ENCODE measurements at regions not wholly inside any gene's neighbourhood (a gene's known extent, or its start where the extent isn't known, plus 50 kb on each side); places are given as distances from the start of the nearest gene placed in this dataset.
"Not testable (repeated sequence)": the region's sequence is repeated elsewhere in the genome, so short reads cannot be mapped to it uniquely, and the experiment has no call there.

DNA sequence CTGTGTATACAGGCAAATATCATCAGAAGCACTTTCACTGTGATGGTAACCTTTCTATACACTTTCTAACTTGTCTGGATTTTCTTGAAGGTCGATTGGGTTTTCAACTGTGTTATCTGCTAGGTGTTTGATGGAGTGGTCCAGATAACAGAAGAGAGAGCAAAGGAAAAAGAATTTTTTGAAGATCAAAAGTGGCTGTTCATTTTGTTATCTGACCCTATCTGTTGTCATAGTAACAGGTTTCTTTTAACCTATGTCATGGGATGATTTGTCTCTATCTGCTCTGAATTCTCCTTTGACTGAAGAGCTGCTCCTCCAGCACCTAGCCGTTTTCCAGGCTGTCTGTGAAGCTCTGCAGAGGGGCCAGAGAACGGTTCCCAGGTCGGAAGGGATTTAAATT is 77.8 kb upstream of the IRX2 start:
- no peak for DNase-seq

DNA sequence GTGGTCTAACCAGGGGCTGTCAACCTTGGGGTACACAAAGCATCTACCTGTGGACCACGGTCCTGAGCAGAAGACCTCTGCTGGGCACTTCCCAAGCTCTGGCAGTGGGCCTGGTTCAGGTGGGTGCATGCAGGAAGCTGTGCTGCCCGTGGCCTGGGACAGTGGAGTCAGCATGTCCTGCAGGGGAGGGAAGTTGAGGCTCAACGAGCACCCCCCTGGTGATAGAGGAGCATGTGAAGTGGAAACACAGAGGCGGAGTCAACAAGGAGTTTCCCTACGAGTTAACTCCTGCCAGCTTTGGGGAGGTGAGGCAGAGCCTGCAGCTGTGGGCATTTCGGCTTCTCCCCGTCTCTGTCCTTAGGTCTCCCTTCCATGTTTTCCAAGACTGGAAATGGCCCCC is 67.5 kb upstream of the IRX2 start:
- DNase-seq, result no peak

DNA sequence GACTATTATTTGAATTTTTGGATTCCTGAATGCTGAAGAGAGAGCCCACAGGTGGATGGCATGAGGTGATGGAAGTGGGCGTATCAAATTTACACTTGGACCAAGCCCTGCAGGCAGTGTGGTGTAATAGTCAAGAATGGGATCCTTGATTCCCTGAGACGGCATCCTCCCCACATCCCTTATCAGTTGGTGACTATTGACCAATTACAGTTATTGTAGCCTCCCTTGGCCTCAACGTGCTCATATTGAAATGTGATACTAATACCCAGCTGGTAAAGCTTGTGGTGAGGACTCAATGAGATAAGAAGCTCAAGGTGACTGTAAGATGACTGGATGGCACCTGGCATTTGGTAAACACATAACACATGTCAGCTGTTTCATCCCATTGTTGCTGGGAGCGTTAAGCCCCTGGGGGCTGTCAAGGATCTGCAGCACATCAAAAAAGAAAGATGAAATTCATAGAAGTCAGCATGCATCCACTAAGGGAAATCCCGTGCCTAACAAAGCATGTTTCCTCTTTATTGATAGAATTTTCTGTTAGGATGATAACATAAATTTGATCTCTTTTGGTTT is 65.6 kb upstream of the IRX2 start:
- no peak for DNase-seq

DNA sequence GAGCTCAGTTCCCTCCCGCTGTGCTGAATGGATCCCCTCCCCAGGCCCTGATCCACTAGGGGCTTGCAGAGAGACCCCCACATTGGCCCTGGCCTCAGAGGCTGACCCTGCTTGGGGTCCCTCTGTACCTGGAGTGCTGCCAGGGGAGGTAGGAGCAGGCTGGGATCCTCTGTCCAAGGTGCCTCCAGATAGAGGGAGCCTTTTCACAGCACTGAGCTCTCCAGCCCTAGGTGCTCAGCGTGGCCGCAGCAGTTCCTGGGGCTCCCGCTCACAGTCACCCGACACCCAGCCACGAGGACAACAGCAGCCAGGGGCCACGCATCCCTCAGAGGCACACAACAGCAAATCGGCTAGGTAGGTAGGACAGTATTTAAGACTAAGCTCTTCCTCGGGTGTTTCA is 62.2 kb upstream of the IRX2 start:
- no peak for DNase-seq

DNA sequence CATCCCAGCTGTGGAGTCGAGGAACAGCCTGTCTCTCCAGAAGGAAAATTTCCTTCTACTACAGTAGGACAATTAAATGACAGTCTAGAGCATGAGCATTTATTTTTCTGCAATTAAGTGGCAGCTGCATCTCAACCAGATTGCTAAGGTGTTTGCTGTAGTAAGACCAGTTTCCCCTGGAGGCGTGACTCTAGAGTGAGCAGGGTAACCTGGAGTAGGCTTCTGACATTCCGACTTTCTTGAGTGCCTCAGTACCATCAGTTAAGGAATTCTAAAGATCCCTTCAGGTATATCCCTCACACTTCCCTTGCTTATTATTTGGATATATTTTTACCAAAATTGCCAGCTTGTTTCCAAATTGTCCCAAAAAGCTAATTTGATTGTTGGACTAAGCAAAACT is 59.2 kb upstream of the IRX2 start:
- DNase-seq, result no peak

DNA sequence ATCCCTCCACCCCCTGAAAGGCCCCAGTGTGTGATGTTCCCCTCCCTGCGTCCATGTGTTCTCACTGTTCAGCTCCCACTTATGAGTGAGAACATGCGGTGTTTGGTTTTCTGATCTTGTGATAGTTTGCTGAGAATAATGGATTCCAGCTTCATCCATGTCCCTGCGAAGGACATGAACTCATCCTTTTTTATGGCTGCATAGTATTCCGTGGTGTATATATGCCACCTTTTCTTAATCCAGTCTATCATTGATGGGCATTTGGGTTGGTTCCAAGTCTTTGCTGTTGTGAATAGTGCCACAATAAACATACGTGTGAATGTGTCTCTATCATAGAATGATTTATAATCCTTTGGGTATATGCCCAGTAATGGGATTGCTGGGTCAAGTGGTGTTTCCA is 55.8 kb upstream of the IRX2 start:
- not testable (repeated sequence) for DNase-seq

DNA sequence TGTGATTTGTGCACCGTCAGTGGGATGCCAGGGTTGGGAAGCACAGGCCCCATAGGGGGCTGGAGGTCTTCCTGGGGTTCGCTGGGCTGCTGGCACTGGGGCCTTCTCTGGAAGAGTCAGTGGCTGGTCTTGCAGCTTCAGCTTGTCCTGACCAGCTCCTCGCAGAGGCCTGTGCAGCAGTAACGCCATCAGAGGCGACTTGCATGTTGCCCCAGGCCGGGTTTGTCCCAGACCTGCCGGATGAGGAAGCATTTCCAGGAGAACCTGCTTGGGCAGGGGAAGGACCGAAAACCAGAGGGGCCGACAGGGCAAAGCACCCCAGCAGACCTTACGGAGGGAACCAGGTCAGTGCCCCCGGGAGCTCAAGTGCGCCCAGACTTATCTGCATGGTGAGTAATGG is 54.7 kb upstream of the IRX2 start:
- no peak for DNase-seq

DNA sequence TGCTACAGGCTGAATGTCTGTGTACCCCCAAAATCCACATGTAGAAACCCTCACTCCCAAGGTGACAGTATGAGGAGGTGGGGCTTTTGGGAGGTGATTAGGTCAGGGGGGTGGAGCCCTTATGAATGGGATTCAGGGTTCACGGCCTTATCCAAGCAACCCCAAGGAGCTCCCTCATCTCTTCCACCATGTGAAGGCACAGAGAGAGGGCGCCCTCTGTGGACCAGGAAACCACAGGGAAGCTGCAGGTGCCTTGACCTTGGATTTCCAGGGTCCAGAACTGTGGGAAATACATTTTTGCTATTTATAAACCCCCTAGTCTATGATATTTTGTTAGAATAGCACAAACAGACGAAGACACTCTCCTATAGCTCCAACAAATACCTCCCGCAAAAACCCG is 53.6 kb upstream of the IRX2 start:
- DNase-seq, result no peak

DNA sequence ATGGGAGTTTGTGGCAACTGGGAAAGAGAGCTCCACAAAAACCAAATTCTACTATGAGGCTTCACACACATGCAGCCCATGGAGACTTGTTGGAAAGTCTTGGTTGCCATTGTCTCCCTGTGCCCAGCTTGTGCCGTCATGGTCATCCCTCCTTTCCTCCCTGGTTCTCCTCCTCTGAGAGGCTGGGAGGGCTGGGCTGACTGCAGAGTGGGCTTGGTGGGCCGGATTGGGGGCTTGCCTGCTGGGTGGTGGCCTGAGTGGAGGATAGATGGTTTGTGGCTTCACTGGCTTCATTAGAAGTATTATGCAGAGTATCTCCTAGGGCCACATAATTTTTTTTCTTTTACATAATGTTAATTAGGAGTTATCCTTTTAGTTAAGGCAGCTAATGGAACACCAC is 52.3 kb upstream of the IRX2 start:
- no peak for DNase-seq

DNA sequence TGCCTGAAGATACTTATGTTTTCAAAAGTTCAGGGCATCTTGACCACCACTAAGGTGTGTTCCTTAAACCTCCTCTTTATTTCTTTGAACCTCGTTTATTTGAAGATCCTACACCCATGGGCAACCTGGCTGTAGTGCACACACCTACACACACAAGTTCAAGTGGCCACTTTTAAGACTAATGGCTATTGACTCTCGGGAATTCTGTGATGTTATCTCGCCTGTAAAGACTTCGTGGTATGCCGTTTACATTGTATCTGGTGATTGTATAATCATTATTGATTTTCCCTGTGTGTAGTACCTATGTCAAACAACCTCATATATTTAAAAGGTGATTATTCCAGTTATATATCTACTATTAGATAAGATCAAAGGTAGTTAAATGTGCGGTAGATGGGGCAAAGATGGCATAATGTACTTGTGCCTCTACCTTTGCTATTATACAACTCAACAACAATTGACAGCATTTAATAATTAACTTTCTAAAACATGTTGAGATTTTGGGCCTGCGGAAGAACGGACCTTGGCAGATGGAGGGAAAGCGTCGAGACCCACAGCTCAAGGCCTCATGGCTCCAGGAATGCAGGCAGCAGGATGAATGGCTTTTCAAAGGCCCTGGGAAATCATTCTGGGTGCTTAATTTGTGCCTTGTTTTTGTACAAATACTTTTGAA is 51.4 kb upstream of the IRX2 start:
- no peak for DNase-seq

DNA sequence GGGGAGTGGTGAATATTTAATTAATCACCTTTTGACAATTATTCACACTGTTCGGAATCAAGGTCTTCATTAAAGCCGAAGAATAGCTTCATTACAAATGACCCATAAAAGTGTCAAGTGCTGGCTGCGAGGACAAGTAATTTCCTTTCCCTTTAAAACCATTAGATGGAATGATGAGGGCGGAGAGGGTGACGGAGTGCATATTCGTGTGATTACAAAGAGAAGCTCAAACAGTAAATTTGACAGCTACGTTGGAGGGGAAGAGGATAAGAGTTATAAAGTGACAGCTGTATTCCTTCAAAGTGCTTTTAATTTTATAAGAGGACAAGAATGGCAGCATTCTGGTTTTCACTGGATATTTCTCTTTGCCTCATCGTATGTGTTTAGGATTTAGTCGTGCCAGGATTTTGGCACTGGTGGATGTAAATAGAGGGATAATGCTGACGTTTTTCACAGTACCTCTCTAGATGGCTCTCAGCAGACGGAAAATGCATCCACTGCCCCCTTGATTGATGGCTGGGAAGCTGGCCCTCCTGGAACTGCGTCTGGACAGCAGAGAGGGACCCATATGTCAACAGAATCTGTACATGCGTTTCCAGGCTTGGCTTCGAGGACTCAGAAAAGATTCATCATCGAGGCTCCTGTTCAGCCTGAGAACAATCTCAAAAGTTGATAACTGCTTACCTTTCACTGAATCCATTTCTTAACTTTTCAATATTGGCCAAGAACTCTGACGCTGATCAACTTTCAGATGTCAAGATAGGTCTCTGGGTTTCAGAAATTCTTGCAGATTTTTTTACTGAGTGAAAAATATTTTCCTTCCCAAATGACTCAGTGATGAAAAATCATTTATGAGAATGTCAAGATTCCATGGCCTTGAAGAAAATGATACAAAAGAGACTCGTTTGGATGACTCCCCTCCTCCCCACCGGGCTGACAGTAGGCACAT is 50.4 kb upstream of the IRX2 start:
- DNase-seq, result no peak
